Stimulated activated CD8-positive, alpha-beta memory T cell treated with anti-CD3 and anti-CD28 coated beads, Interleukin-15, amount 100 ng/mL, for 24 hours (primary cell): ENCODE measurements at regions not wholly inside any gene's neighbourhood (a gene's known extent, or its start where the extent isn't known, plus 50 kb on each side); places are given as distances from the start of the nearest gene placed in this dataset.

Source experiments
- DNase-seq: peaks from one replicate; pipeline ENCODE4 v3.0.0-alpha.2; 2020; ENCODE audit warnings: low read depth

- no peak for DNase-seq
Observed at GRCh38 chr1:34270181-34270580, 93.5 kb downstream of the C1orf94 start.

DNA sequence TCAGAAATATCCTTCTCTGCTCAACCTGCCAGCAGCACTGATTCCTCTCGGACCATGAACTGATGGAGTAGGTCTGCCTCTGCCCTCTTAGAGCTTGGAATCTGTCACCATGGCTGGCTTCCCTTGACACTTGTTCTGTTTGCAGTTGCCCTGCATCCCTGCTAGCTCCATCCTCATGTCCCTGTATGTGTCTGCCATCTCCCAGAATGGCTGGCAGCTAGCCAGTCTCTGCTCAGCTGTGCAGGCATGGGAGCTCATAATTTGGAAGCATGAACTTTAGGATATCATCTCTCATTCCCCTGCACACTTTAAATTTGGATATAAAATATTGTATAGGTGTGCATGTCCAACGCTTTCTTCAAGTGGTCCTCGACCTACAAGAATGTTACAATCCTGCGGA lies 95.4 kb downstream of the C1orf94 start:
- no peak for DNase-seq

DNA sequence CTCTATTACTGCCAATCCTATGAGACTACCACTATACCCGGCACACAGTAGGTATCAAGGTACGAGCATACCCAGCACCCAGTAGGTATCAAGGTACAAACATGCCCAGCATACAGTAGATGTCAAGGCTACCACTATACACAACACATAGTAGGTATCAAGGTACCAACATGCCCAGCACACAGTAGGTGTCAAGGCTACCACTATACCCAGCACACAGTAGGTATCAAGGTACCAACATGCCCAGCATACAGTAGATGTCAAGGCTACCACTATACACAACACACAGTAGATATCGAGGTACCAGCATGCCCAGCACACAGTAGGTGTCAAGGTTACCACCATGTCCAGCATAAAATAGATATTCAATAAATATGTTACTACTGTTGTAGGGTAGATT lies 98.4 kb downstream of the C1orf94 start:
- no peak for DNase-seq

DNA sequence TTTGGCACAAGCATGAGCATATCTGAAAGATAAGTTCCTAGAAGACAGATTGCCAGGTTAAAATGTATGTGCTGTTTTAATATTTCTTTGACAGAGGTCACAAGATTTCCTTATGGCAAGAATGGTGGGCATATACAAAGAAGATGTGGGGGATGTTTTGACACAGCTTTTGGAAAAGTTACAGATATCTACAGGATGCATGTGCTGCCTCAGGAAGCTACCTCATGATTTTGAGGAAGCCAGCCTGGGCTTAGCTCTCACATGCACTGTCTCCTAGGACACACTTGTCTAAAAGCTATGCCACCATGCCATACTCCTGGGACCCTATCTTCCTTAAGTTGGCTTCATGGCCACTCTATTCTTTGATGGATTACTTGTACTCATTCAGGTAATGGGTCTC lies 99.9 kb downstream of the C1orf94 start:
- no peak for DNase-seq

- DNase-seq: no peak
Observed at GRCh38 chr1:34277150-34277549, 100.4 kb downstream of the C1orf94 start.

GRCh38 chr1:34278211-34278610 lies 101.5 kb downstream of the C1orf94 start:
- no peak for DNase-seq

DNA sequence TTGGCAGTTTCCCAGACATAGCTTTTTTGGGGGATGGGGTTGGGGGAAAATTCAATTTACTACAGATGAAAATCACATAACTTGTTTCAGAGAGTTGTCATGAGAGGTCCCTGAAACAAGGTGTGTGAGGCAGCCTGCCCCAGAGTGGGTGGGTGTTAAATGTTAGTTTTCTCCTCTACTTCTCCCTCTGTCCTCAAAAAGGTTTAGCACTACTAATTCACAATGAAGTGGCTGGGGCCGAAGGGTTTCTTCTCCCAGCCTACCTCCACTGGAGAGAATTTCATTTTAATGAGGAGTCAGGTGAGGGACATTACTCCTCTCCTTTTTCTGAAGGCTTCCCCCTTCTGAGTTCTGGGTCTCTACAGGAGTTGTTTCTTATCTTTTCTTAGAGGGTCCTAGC lies 103.3 kb downstream of the C1orf94 start:
- DNase-seq: no peak

GRCh38 chr1:34280509-34280908 lies 103.8 kb downstream of the C1orf94 start:
- no peak for DNase-seq

DNA sequence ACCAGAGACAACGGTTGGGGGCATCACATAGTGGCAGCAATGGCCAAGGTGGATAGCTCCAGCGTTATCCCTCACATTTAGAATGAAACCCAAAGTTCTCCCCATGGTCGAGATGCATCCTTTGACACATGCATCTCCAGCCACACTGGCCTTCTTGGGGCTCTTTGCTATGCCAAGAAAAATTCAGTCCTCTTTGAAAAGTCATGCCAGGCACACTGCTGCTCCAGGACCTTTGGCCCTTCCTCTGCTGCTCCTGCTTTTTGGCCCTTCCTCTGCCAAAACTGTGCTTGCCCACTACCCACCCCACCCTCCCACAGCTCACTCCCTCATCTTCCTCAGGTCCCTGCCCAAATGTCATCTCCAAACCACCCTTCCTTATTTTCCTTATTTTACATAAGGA lies 106.4 kb downstream of the C1orf94 start:
- DNase-seq: no peak

- DNase-seq: no peak
Observed at GRCh38 chr1:34286511-34286910, 109.8 kb downstream of the C1orf94 start.

- DNase-seq: no peak
Observed at GRCh38 chr1:34290831-34291230, 114.1 kb downstream of the C1orf94 start.

DNA sequence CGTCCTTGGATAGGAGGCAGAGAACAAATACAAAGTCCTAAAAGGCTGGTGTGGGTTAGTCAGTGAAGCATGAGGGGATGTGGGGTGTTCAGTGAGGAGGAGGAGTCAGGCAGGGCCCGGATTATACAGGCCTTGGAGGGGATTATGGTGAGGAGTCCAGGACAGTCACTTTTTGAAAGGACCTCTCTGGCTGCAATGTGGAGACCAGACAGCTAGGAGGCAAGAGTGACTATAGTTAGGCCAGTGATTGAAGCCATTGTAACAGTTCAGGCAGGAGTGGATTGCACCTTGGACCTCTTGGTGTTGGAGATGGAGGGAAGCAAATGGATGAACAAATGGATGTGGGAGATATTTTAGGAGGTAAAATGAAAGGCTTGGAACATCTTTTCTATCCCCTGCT lies 115.8 kb downstream of the C1orf94 start:
- DNase-seq: no peak

- no peak for DNase-seq
Observed at GRCh38 chr1:34296059-34296458, 119.4 kb downstream of the C1orf94 start.

DNA sequence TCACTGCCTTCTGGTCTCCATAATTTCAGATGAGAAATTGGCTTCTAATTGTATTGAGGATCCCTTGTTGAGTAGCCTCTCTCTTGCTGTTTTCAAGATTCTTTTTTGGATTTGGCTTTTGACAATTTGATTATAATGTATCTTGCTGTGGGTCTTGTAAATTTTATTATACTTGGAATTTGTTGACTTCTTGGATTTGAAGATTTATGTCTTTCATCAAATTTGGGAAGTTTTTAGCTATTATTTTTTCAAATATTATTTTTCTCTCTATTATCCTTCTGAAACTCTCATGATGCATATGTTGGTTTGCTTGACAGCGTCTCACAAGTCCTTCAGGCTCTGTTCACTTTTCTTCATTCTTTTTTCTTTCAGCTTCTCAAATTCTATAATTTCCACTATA lies 126.1 kb downstream of the C1orf94 start:
- DNase-seq: no peak

DNA sequence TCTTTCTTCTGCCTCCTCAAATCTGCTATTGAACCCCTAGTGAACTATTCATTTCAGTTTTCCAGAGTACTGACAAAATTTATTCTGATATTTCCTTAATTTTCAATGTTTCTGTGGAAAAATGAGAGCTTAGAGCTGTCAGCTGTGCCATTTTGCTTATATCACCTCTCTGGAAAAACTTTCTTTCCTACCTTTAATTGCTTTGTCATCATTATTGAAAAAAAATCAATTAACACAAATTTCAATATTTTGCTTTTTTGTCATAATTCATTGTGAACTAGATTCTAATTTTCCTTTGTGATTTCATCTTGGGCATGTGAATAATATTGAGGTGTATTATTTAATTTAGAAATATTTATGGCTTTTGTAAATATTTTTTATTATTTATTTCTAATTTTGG lies 126.5 kb downstream of the C1orf94 start:
- DNase-seq: no peak

DNA sequence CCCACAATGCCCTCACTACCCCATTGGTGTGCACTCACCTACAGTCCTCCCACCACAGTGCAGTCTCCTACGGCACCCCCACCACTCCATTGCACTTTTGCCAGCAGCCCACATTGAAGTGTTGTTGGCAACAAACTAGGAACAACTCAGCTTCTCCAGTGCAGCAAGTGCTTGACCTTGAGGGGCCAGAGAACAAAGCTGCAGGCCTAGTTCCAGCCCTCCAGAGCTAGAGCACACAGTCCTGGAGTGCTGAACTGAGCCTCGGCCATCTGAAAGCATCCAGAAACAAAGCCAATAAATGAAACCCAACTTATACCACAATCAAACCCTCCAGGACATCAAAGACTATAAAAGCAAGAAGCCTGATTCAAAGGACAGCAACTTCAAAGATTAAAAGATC lies 129.9 kb downstream of the C1orf94 start:
- no peak for DNase-seq

- DNase-seq: no peak
Observed at GRCh38 chr1:34312359-34312758, 135.7 kb downstream of the C1orf94 start.

- no peak for DNase-seq
Observed at GRCh38 chr1:34315974-34316373, 139.3 kb downstream of the C1orf94 start.

DNA sequence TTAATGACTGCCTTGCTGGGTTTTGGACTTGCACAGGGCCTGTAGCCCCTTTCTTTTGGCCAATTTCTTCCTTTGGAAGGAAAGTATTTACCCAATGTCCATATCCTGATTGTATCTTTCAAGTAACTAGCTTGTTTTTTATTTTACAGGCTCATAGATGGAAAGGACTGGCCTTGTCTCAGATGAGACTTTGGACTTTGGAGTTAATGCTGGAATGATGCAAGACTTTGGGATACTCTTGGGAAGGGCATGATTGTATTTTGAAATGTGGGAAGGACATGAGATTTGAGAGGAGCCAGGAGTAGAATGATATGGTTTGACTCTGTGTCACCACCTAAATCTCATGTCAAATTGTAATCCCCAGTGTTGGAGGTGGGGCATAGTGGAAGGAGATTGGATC lies 140.1 kb downstream of the C1orf94 start:
- no peak for DNase-seq

GRCh38 chr1:34319218-34319617 lies 142.5 kb downstream of the C1orf94 start:
- no peak for DNase-seq

DNA sequence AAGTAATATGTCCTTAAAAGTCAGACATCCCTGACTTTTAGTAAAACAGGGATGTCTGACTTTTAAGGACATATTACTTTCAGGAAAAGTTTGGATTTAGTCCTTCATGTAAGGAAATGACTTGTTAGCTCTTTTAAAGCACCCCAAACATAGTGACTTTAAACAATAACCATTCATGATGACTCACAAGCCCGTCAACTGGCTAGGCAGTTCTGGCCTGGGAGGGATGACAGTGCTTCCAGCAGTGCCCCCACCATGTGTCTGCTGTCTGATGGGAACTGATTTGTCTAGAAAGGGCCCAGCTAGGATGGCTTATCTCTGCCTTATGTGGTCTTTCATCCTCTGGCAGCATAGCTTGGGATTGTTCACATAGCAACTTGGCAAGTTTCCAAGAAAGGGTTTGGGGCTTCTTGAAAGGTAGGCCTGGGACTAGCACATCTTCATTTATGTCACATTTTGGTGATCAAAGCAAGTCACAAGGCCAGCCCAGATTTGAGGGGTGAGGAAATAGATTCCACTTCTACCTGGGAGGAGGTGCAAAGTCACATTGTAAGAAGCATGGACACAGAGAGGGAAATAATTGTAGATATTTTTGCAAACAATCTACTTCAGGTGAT lies 143.5 kb downstream of the C1orf94 start:
- DNase-seq: no peak

- no peak for DNase-seq
Observed at GRCh38 chr1:34322969-34323368, 146.3 kb downstream of the C1orf94 start.

GRCh38 chr1:34324879-34325440 lies 148.3 kb downstream of the C1orf94 start:
- DNase-seq: no peak

GRCh38 chr1:34328281-34328799 lies 151.6 kb downstream of the C1orf94 start:
- DNase-seq: no peak
